ENCODE measurements at regions not wholly inside any gene's neighbourhood (a gene's known extent, or its start where the extent isn't known, plus 50 kb on each side); places are given as distances from the start of the nearest gene placed in this dataset.
"Not testable (repeated sequence)": the region's sequence is repeated elsewhere in the genome, so short reads cannot be mapped to it uniquely, and the experiment has no call there.

- DNase-seq (ENCODE audit: extremely low read depth, low read depth): no peak
These were observed 81.4 kb downstream of the RERGL start for GRCh38 chr12:18008642-18009041.

GRCh38 chr12:17999174-17999801 is 90.7 kb downstream of the RERGL start:
- DNase-seq (ENCODE audit: extremely low read depth, low read depth): no peak

- DNase-seq (ENCODE audit: extremely low read depth, low read depth): peak; percentile 17
These were observed 97.9 kb downstream of the RERGL start for GRCh38 chr12:17992002-17992656.

GRCh38 chr12:17982556-17982955 is 107.4 kb downstream of the RERGL start:
- DNase-seq (ENCODE audit: extremely low read depth, low read depth): no peak

GRCh38 chr12:17976202-17976601 is 113.8 kb downstream of the RERGL start:
- no peak for DNase-seq (ENCODE audit: extremely low read depth, low read depth)

GRCh38 chr12:17975763-17976162 is 114.2 kb downstream of the RERGL start:
- DNase-seq (ENCODE audit: extremely low read depth, low read depth): no peak

- no peak for DNase-seq (ENCODE audit: extremely low read depth, low read depth)
These were observed 114.8 kb downstream of the RERGL start for GRCh38 chr12:17975239-17975638.

- no peak for DNase-seq (ENCODE audit: extremely low read depth, low read depth)
These were observed 118.1 kb downstream of the RERGL start for GRCh38 chr12:17971850-17972249.

- peak; percentile 1 for DNase-seq (ENCODE audit: extremely low read depth, low read depth)
These were observed 135.2 kb downstream of the RERGL start for GRCh38 chr12:17954788-17955187.

- no peak for DNase-seq (ENCODE audit: extremely low read depth, low read depth)
These were observed 139.1 kb downstream of the RERGL start for GRCh38 chr12:17950898-17951297.

- DNase-seq (ENCODE audit: extremely low read depth, low read depth): no peak
These were observed 140.3 kb downstream of the RERGL start for GRCh38 chr12:17949558-17950141.

- peak; percentile 70 for DNase-seq (ENCODE audit: extremely low read depth, low read depth)
These were observed 161.2 kb downstream of the RERGL start for GRCh38 chr12:17928708-17929366.

- no peak for DNase-seq (ENCODE audit: extremely low read depth, low read depth)
These were observed 172.0 kb downstream of the RERGL start for GRCh38 chr12:17918013-17918412.

- DNase-seq (ENCODE audit: extremely low read depth, low read depth): no peak
These were observed 205.4 kb downstream of the RERGL start for GRCh38 chr12:17884581-17884980.

- DNase-seq (ENCODE audit: extremely low read depth, low read depth): no peak
These were observed 211.3 kb downstream of the RERGL start for GRCh38 chr12:17878714-17879113.

- no peak for DNase-seq (ENCODE audit: extremely low read depth, low read depth)
These were observed 214.8 kb downstream of the RERGL start for GRCh38 chr12:17875230-17875629.

GRCh38 chr12:17866802-17867201 is 223.2 kb downstream of the RERGL start:
- no peak for DNase-seq (ENCODE audit: extremely low read depth, low read depth)

GRCh38 chr12:17855548-17855947 is 234.4 kb downstream of the RERGL start:
- not testable (repeated sequence) for DNase-seq (ENCODE audit: extremely low read depth, low read depth)

GRCh38 chr12:17853054-17853453 is 236.9 kb downstream of the RERGL start:
- no peak for DNase-seq (ENCODE audit: extremely low read depth, low read depth)

GRCh38 chr12:17841496-17841895 is 248.5 kb downstream of the RERGL start:
- DNase-seq (ENCODE audit: extremely low read depth, low read depth): no peak

- no peak for DNase-seq (ENCODE audit: extremely low read depth, low read depth)
These were observed 260.2 kb downstream of the RERGL start for GRCh38 chr12:17829813-17830212.

- DNase-seq (ENCODE audit: extremely low read depth, low read depth): no peak
These were observed 271.1 kb downstream of the RERGL start for GRCh38 chr12:17818931-17819330.
